IMR-90 (cell line): ENCODE measurements at regions not wholly inside any gene's neighbourhood (a gene's known extent, or its start where the extent isn't known, plus 50 kb on each side); places are given as distances from the start of the nearest gene placed in this dataset.

Experiments used
- ATAC-seq: fragments of 200-7000 bp; cut with Tn5 transposase; 2 replicates; pipeline ENCODE4 v1.9.1; 2020; ENCODE audit warnings: low read depth, mild to moderate bottlenecking, moderate library complexity
- BruUV-seq: library from RNA; stranded (reverse); fragments of 400-500 nt; replicated peaks from 2 replicates; lab custom pipeline; 2021; lab: Mats Ljungman, UMichigan
- CTCF ChIA-PET: fragments of 300-600 bp; formaldehyde crosslinking; extraction: SDS; loops from one replicate; lab custom pipeline; 2021; ENCODE audit warnings: antibody characterized with exemption; lab: Yijun Ruan, JAX
- POLR2A ChIA-PET: fragments of 300-600 bp; sonication (Branson Sonifier 250); formaldehyde crosslinking; loops from one replicate; lab custom pipeline; 2022; ENCODE audit warnings: antibody characterized with exemption; ENCODE audit not compliant: unreplicated experiment; lab: Charles Lee
- DNase-seq: peaks from one replicate; pipeline ENCODE4 v3.0.0; 2013
- H2AFZ ChIP-seq: replicated peaks from 2 replicates; pipeline ENCODE3; 2013; ENCODE audit warnings: low read length, mild to moderate bottlenecking; ENCODE audit not compliant: poor library complexity
- H2AK5ac ChIP-seq: 2 replicates; pipeline ENCODE4 v1.6.1; 2013; ENCODE audit warnings: low read depth, low read length, inconsistent platforms
- H2AK9ac ChIP-seq: replicated peaks from 2 replicates; pipeline ENCODE3; 2013; ENCODE audit warnings: mild to moderate bottlenecking, low read depth, low read length, moderate library complexity; ENCODE audit not compliant: poor library complexity
- H2BK120ac ChIP-seq: 2 replicates; pipeline ENCODE4 v1.6.1; 2013; ENCODE audit warnings: low read depth, low read length, inconsistent platforms
- H2BK15ac ChIP-seq: 3 replicates; pipeline ENCODE4 v1.6.1; 2013; ENCODE audit warnings: low read depth, low read length, inconsistent platforms
- H2BK20ac ChIP-seq: 2 replicates; pipeline ENCODE4 v1.6.1; 2013; ENCODE audit warnings: low read depth, mild to moderate bottlenecking, inconsistent platforms, low read length, moderate library complexity
- H2BK5ac ChIP-seq: 2 replicates; pipeline ENCODE4 v1.6.1; 2013; ENCODE audit warnings: mild to moderate bottlenecking, low read depth, low read length, inconsistent platforms; ENCODE audit not compliant: poor library complexity, severe bottlenecking
- H3K14ac ChIP-seq: replicated peaks from 2 replicates; pipeline ENCODE4 v1.6.1; 2013; ENCODE audit warnings: low read depth, low read length, inconsistent platforms
- H3K18ac ChIP-seq: 2 replicates; pipeline ENCODE4 v1.6.1; 2013; ENCODE audit warnings: low read depth, low read length, control low read depth
- H3K23ac ChIP-seq: 2 replicates; pipeline ENCODE4 v1.6.1; 2013; ENCODE audit warnings: low read depth, low read length, inconsistent platforms
- H3K27ac ChIP-seq: 2 replicates; pipeline ENCODE4 v1.5.1; 2013; ENCODE audit warnings: mild to moderate bottlenecking, control low read depth, low read length; ENCODE audit not compliant: insufficient read depth
- H3K27me3 ChIP-seq: 2 replicates; pipeline ENCODE4 v1.6.1; 2013; ENCODE audit warnings: low read length; ENCODE audit not compliant: control insufficient read depth, insufficient read depth
- H3K36me3 ChIP-seq: 2 replicates; pipeline ENCODE4 v1.6.1; 2013; ENCODE audit warnings: low read length, mixed read lengths; ENCODE audit not compliant: control insufficient read depth, insufficient read depth
- H3K4ac ChIP-seq: 2 replicates; pipeline ENCODE4 v1.6.1; 2013; ENCODE audit warnings: low read depth, low read length, inconsistent platforms
- H3K4me1 ChIP-seq: 2 replicates; pipeline ENCODE4 v1.6.1; 2013; ENCODE audit warnings: low read length, mixed read lengths; ENCODE audit not compliant: control insufficient read depth, insufficient read depth
- H3K4me2 ChIP-seq: 2 replicates; pipeline ENCODE4 v1.6.1; 2013; ENCODE audit warnings: low read depth, mild to moderate bottlenecking, control low read depth, low read length, moderate library complexity
- H3K4me3 ChIP-seq: 2 replicates; pipeline ENCODE4 v1.5.1; 2013; ENCODE audit warnings: low read depth, mild to moderate bottlenecking, control low read depth, low read length, moderate library complexity; ENCODE audit not compliant: insufficient read depth
- H3K56ac ChIP-seq: 2 replicates; pipeline ENCODE4 v1.6.1; 2013; ENCODE audit warnings: low read length, inconsistent platforms; ENCODE audit not compliant: insufficient read depth; ENCODE audit errors: extremely low read depth
- H3K79me1 ChIP-seq, 2 experiments: 2 replicates each; pipeline ENCODE4 v1.6.1; 2013; ENCODE audit warnings: low read length in 2 of 2, inconsistent platforms in 1 of 2, low read depth in 1 of 2
- H3K9ac ChIP-seq: 2 replicates; pipeline ENCODE4 v1.6.1; 2013; ENCODE audit warnings: low read depth, low read length, control low read depth
- H3K9me1 ChIP-seq: 2 replicates; pipeline ENCODE4 v1.6.1; 2013; ENCODE audit warnings: low read length, inconsistent platforms; ENCODE audit not compliant: insufficient read depth
- H3K9me3 ChIP-seq: 2 replicates; pipeline ENCODE4 v1.6.1; 2013; ENCODE audit warnings: low read length; ENCODE audit not compliant: control insufficient read depth, insufficient read depth
- H4K20me1 ChIP-seq: 2 replicates; pipeline ENCODE4 v1.6.1; 2013; ENCODE audit warnings: low read length, inconsistent platforms; ENCODE audit not compliant: insufficient read depth
- H4K5ac ChIP-seq: 2 replicates; pipeline ENCODE4 v1.6.1; 2013; ENCODE audit warnings: mild to moderate bottlenecking, low read depth, low read length, control low read depth
- H4K8ac ChIP-seq, 2 experiments: 2 replicates each; pipeline ENCODE4 v1.6.1; 2013; ENCODE audit warnings: low read depth in 2 of 2, low read length in 2 of 2, control low read depth in 1 of 2, inconsistent platforms in 1 of 2
- H4K91ac ChIP-seq: 2 replicates; pipeline ENCODE4 v1.6.1; 2013; ENCODE audit warnings: low read depth, low read length, inconsistent platforms; ENCODE audit not compliant: insufficient read depth
- BHLHE40 ChIP-seq: fragments of 150-350 bp; IDR thresholded peaks from 2 replicates; pipeline ENCODE4 v1.6.1; 2016; ENCODE audit warnings: mild to moderate bottlenecking, low read depth, low read length
- CEBPB ChIP-seq: IDR thresholded peaks from 2 replicates; pipeline ENCODE4 v1.6.1; 2012; ENCODE audit warnings: low read depth, low read length, improper control_type of control experiment
- CHD1 ChIP-seq: IDR thresholded peaks from 2 replicates; pipeline ENCODE4 v1.6.1; 2012; ENCODE audit warnings: low read depth, low read length, improper control_type of control experiment
- FOS ChIP-seq: fragments of 150-350 bp; IDR thresholded peaks from 2 replicates; pipeline ENCODE4 v1.6.1; 2016; ENCODE audit warnings: low read depth, low read length
- MAFK ChIP-seq: IDR thresholded peaks from 2 replicates; pipeline ENCODE4 v1.6.1; 2012; ENCODE audit warnings: low read depth, low read length, improper control_type of control experiment
- MAZ ChIP-seq: IDR thresholded peaks from 2 replicates; pipeline ENCODE4 v1.6.1; 2012; ENCODE audit warnings: low read depth, mild to moderate bottlenecking, low read length, improper control_type of control experiment, moderate library complexity, borderline replicate concordance
- MXI1 ChIP-seq: IDR thresholded peaks from 2 replicates; pipeline ENCODE4 v1.6.1; 2012; ENCODE audit warnings: low read depth, mild to moderate bottlenecking, low read length, moderate library complexity, borderline replicate concordance
- NFE2L2 ChIP-seq: fragments of 150-350 bp; IDR thresholded peaks from 2 replicates; pipeline ENCODE4 v1.6.1; 2016; ENCODE audit warnings: low read depth, mild to moderate bottlenecking, low read length
- POLR2A ChIP-seq: IDR thresholded peaks from 2 replicates; pipeline ENCODE4 v1.6.1; 2012; ENCODE audit warnings: mild to moderate bottlenecking, low read depth, low read length
- RAD21 ChIP-seq: IDR thresholded peaks from 2 replicates; pipeline ENCODE4 v1.6.1; 2012; ENCODE audit warnings: low read length, improper control_type of control experiment
- RCOR1 ChIP-seq: IDR thresholded peaks from 2 replicates; pipeline ENCODE4 v1.6.1; 2012; ENCODE audit warnings: mild to moderate bottlenecking, low read length, improper control_type of control experiment; ENCODE audit not compliant: insufficient replicate concordance
- RFX5 ChIP-seq: IDR thresholded peaks from 2 replicates; pipeline ENCODE4 v1.8.0; 2012; ENCODE audit warnings: low read depth, mild to moderate bottlenecking, low read length, moderate library complexity
- SMC3 ChIP-seq: fragments of 150-350 bp; IDR thresholded peaks from 2 replicates; pipeline ENCODE4 v1.6.1; 2016; ENCODE audit warnings: low read depth, mild to moderate bottlenecking, antibody characterized with exemption, low read length, moderate library complexity
- WGBS, 2 experiments: methylation state at CpG; one replicate each; pipeline versions ENCODE4 v1.1.5 to v1.1.7; 2013; ENCODE audit warnings: missing lambda C conversion rate in 2 of 2; ENCODE audit not compliant: insufficient read length in 1 of 2; ENCODE audit errors: extremely low coverage in 2 of 2; 5-methylcytosine and 5-hydroxymethylcytosine counted together
- dilution Hi-C: fragments of 300-500 bp; cut with HindIII; formaldehyde crosslinking; loops from one replicate; pipeline ENCODE4 v1.14.3; 2018; ENCODE audit warnings: low sequenced_read_pairs; ENCODE audit not compliant: unreplicated experiment
- in situ Hi-C: fragments of 300-500 bp; cut with MboI; formaldehyde crosslinking; loops from 3 replicates; pipeline ENCODE4 v1.14.3; 2019; ENCODE audit warnings: low sequenced_read_pairs, inconsistent platforms, mixed read lengths
- intact Hi-C: fragments of 100-400 bp; cut with micrococcal nuclease; formaldehyde crosslinking; loops from 2 replicates; pipeline ENCODE4 v1.10.0; 2022
- TF ChIP-seq, protein P1 (sequence below): conservative IDR thresholded peaks from 2 replicates; pipeline ENCODE4 v1.5.1; 2012; ENCODE audit warnings: mild to moderate bottlenecking, low read depth, low read length, improper control_type of control experiment
- TF ChIP-seq, protein P2 (sequence below): fragments of 150-350 bp; IDR thresholded peaks from 2 replicates; pipeline ENCODE4 v1.6.1; 2017; ENCODE audit warnings: mild to moderate bottlenecking, antibody characterized with exemption, low read length, low read depth
- TF ChIP-seq, protein P3 (sequence below): fragments of 150-350 bp; IDR thresholded peaks from 2 replicates; pipeline ENCODE4 v1.6.1; 2016; ENCODE audit warnings: low read depth, mild to moderate bottlenecking, low read length, moderate library complexity, borderline replicate concordance

DNA sequence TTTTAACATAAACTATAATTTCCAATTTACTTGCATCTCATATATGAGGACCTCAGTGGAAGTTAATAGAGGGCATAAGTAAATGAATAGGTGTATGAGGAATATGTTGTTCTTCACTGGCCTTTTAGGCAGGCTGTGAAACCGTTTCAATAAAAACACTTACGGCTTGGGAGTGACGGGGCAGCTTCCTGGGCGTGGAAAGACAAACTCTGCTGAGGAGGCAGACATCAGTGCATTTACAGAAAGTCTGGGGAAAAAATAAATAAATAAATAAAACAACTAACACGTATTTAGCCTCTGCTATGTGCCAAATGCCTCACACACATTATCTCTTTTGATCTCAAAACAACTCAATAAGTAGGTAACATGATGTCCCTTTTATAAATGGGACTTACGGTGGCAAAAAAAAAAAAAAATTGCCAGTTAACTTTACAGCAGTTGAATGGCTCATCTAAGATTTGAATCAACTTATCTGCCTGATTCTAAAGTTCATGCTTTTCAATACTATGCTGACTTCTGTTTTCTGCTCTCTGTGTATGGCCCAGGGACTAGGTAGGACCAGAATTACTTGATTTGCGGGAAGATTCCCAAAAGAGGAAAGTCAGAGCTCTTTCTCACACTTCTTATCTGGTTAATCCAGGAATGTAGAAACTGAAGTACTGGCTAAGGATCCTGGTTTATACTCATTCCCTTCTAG lies 77.5 kb upstream of the LRATD1 start:
- Histone ChIP-seq H3K9ac (no peak overlapping the region), H3K9me3 (no peaks in the 10 kb centered on the region), H3K4me2 (no peak overlapping the region), H4K91ac (no peak overlapping the region), H4K8ac (no peak overlapping the region), H2AFZ (no peak overlapping the region), H3K9me1 (no peaks in the 10 kb centered on the region), H2BK5ac (no peak overlapping the region), H2BK15ac (no peak overlapping the region), H2AK9ac (no peak overlapping the region), H3K4me3 (no peak overlapping the region), H3K23ac (no peak overlapping the region), H3K27ac (no peak overlapping the region), H3K79me1 (no peaks in the 10 kb centered on the region), H3K18ac (no peak overlapping the region), H4K5ac (no peak overlapping the region), H3K56ac (no peak overlapping the region), H2BK20ac (no peak overlapping the region), H4K20me1 (no peaks in the 10 kb centered on the region), H3K14ac (no peak overlapping the region), H2AK5ac (no peak overlapping the region), H3K36me3 (no peaks in the 10 kb centered on the region), H3K4ac (no peak overlapping the region), H3K4me1 (no peaks in the 10 kb centered on the region), H3K27me3 (no peaks in the 10 kb centered on the region), H2BK120ac (no peak overlapping the region)
- 20% methylated on average over 1 of the region's 7 CpGs; no CpG with 5 or more reads in 1 of the 2 experiments for WGBS, 2 experiments
- ATAC-seq: no peak
- no peak for DNase-seq
- TF ChIP-seq, protein P1, sequence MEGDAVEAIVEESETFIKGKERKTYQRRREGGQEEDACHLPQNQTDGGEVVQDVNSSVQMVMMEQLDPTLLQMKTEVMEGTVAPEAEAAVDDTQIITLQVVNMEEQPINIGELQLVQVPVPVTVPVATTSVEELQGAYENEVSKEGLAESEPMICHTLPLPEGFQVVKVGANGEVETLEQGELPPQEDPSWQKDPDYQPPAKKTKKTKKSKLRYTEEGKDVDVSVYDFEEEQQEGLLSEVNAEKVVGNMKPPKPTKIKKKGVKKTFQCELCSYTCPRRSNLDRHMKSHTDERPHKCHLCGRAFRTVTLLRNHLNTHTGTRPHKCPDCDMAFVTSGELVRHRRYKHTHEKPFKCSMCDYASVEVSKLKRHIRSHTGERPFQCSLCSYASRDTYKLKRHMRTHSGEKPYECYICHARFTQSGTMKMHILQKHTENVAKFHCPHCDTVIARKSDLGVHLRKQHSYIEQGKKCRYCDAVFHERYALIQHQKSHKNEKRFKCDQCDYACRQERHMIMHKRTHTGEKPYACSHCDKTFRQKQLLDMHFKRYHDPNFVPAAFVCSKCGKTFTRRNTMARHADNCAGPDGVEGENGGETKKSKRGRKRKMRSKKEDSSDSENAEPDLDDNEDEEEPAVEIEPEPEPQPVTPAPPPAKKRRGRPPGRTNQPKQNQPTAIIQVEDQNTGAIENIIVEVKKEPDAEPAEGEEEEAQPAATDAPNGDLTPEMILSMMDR: no peak
- TF ChIP-seq FOS (no peak), MAFK (no peak), RCOR1 (no peak), MXI1 (no peak), CHD1 (no peak), POLR2A (no peak), RAD21 (no peak), SMC3 (no peak), MAZ (no peak), BHLHE40 (no peak), RFX5 (no peak), NFE2L2 (no peak), CEBPB (no peak)
- TF ChIP-seq, protein P2, sequence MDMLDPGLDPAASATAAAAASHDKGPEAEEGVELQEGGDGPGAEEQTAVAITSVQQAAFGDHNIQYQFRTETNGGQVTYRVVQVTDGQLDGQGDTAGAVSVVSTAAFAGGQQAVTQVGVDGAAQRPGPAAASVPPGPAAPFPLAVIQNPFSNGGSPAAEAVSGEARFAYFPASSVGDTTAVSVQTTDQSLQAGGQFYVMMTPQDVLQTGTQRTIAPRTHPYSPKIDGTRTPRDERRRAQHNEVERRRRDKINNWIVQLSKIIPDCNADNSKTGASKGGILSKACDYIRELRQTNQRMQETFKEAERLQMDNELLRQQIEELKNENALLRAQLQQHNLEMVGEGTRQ: no peak
- TF ChIP-seq, protein P3, sequence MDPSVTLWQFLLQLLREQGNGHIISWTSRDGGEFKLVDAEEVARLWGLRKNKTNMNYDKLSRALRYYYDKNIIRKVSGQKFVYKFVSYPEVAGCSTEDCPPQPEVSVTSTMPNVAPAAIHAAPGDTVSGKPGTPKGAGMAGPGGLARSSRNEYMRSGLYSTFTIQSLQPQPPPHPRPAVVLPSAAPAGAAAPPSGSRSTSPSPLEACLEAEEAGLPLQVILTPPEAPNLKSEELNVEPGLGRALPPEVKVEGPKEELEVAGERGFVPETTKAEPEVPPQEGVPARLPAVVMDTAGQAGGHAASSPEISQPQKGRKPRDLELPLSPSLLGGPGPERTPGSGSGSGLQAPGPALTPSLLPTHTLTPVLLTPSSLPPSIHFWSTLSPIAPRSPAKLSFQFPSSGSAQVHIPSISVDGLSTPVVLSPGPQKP: no peak
- dilution Hi-C loops (no loop called here), in situ Hi-C loops (no loop called here), intact Hi-C loops (no loop called here)
- POLR2A ChIA-PET: no interaction called here
- BruUV-seq: no TSS peak
- CTCF ChIA-PET: interaction anchor here (0.5 kb wide), 1 partner anchor 69 kb away, joined by 3 read pairs; no protein-coding TSS in a partner anchor
